Caco-2 (cell line): ENCODE measurements at regions not wholly inside any gene's neighbourhood (a gene's known extent, or its start where the extent isn't known, plus 50 kb on each side); places are given as distances from the start of the nearest gene placed in this dataset.

ENCODE experiments used
- BruUV-seq: library from RNA; stranded (reverse); fragments of 400-500 nt; replicated peaks from 2 replicates; lab custom pipeline; 2021; lab: Mats Ljungman, UMichigan
- CTCF ChIA-PET: fragments of 300-600 bp; sonication (Branson Sonifier 250); formaldehyde crosslinking; loops from one replicate; lab custom pipeline; 2022; ENCODE audit warnings: antibody characterized with exemption; lab: Charles Lee
- POLR2A ChIA-PET: fragments of 300-600 bp; sonication (Branson Sonifier 250); formaldehyde crosslinking; loops from one replicate; lab custom pipeline; 2022; ENCODE audit warnings: antibody characterized with exemption; lab: Charles Lee
- DNase-seq, 2 experiments: peaks; one replicate each; pipeline versions ENCODE4 v3.0.0 to v3.0.0-alpha.2; 2020 to 2022
- H3K27me3 ChIP-seq: replicated peaks from 2 replicates; pipeline ENCODE4 v1.6.0; 2011; ENCODE audit warnings: low read length; ENCODE audit not compliant: control insufficient read depth, insufficient read depth
- H3K36me3 ChIP-seq: 2 replicates; pipeline ENCODE4 v1.5.1; 2011; ENCODE audit warnings: low read length; ENCODE audit not compliant: control insufficient read depth, insufficient read depth
- H3K4me1 ChIP-seq: fragments of 250-450 bp; sonication (Bioruptor Pico); 2 replicates; pipeline ENCODE4 v1.5.1; 2020; ENCODE audit warnings: mild to moderate bottlenecking
- H3K4me3 ChIP-seq: 2 replicates; pipeline ENCODE4 v1.5.1; 2011; ENCODE audit warnings: low read depth, mild to moderate bottlenecking, control low read depth, low read length
- H3K9me3 ChIP-seq: fragments of 250-450 bp; sonication (Bioruptor Pico); 2 replicates; pipeline ENCODE4 v1.5.1; 2020; ENCODE audit warnings: mild to moderate bottlenecking, moderate library complexity
- H3K27ac Mint-ChIP-seq: one replicate; pipeline ENCODE4 v1.8.0; 2022; ENCODE audit warnings: mixed read lengths; ENCODE audit not compliant: unreplicated experiment
- H3K27me3 Mint-ChIP-seq: one replicate; pipeline ENCODE4 v1.8.0; 2022; ENCODE audit warnings: mixed read lengths; ENCODE audit not compliant: insufficient read depth, unreplicated experiment
- H3K36me3 Mint-ChIP-seq: one replicate; pipeline ENCODE4 v1.8.0; 2022; ENCODE audit warnings: mild to moderate bottlenecking, mixed read lengths; ENCODE audit not compliant: insufficient read depth, unreplicated experiment
- H3K4me1 Mint-ChIP-seq: one replicate; pipeline ENCODE4 v1.8.0; 2022; ENCODE audit warnings: low read depth, mixed read lengths; ENCODE audit not compliant: unreplicated experiment
- H3K4me3 Mint-ChIP-seq: one replicate; pipeline ENCODE4 v1.8.0; 2022; ENCODE audit warnings: mild to moderate bottlenecking, moderate library complexity, mixed read lengths; ENCODE audit not compliant: unreplicated experiment
- H3K9me3 Mint-ChIP-seq: one replicate; pipeline ENCODE4 v1.8.0; 2022; ENCODE audit warnings: mixed read lengths; ENCODE audit not compliant: unreplicated experiment
- intact Hi-C: fragments of 100-400 bp; cut with micrococcal nuclease; formaldehyde crosslinking; loops from one replicate; pipeline ENCODE4 v1.10.0; 2022; ENCODE audit not compliant: unreplicated experiment
- TF ChIP-seq, protein P1 (sequence below), 2 experiments: fragments of 200-600 bp in 1 of 2; IDR thresholded peaks; 1 replicate in 1 of 2; 2 replicates in 1 of 2; pipeline versions ENCODE4 v1.5.1 to v1.8.0; 2011 to 2022; ENCODE audit warnings: antibody characterized with exemption in 1 of 2, control low read depth in 1 of 2, inconsistent platforms in 1 of 2, low read depth in 1 of 2, low read length in 1 of 2, mild to moderate bottlenecking in 1 of 2, moderate library complexity in 1 of 2; ENCODE audit not compliant: insufficient read depth in 1 of 2, severe bottlenecking in 1 of 2, unreplicated experiment in 1 of 2

GRCh38 chr4:176583278-176583677, 209.4 kb downstream of the VEGFC start:
- TF ChIP-seq, protein P1, sequence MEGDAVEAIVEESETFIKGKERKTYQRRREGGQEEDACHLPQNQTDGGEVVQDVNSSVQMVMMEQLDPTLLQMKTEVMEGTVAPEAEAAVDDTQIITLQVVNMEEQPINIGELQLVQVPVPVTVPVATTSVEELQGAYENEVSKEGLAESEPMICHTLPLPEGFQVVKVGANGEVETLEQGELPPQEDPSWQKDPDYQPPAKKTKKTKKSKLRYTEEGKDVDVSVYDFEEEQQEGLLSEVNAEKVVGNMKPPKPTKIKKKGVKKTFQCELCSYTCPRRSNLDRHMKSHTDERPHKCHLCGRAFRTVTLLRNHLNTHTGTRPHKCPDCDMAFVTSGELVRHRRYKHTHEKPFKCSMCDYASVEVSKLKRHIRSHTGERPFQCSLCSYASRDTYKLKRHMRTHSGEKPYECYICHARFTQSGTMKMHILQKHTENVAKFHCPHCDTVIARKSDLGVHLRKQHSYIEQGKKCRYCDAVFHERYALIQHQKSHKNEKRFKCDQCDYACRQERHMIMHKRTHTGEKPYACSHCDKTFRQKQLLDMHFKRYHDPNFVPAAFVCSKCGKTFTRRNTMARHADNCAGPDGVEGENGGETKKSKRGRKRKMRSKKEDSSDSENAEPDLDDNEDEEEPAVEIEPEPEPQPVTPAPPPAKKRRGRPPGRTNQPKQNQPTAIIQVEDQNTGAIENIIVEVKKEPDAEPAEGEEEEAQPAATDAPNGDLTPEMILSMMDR (IDR thresholded peaks at IDR 0.05; ENCODE audit: insufficient read depth in 1 of 2, low read depth in 1 of 2, low read length in 1 of 2, severe bottlenecking in 1 of 2, unreplicated experiment in 1 of 2): no peak
- POLR2A ChIA-PET: no interaction called here

GRCh38 chr4:176584031-176584606, 208.6 kb downstream of the VEGFC start:
- Histone ChIP-seq H3K27me3 (no peaks in the 10 kb centered on the region), H3K9me3 (no peaks in the 10 kb centered on the region), H3K4me1 (no peaks in the 10 kb centered on the region), H3K36me3 (no peaks in the 10 kb centered on the region), H3K4me3 (no peak overlapping the region)
- ChIA-PET CTCF (no interaction called here), POLR2A (no interaction called here)
- intact Hi-C loops: no loop called here
- TF ChIP-seq, protein P1 (IDR thresholded peaks at IDR 0.05; ENCODE audit: insufficient read depth in 1 of 2, low read depth in 1 of 2, low read length in 1 of 2, severe bottlenecking in 1 of 2, unreplicated experiment in 1 of 2): no peak
- H3K9me3 Mint-ChIP-seq: no peaks in the 10 kb centered on the region
- no peaks in the 10 kb centered on the region for H3K4me1 Mint-ChIP-seq
- DNase-seq: no peak
- no TSS peak for BruUV-seq
- no peak overlapping the region for H3K4me3 Mint-ChIP-seq
- no peaks in the 10 kb centered on the region for H3K36me3 Mint-ChIP-seq
- H3K27ac Mint-ChIP-seq: no peak overlapping the region
- peaks cover 7% of the 10 kb centered on the region for H3K27me3 Mint-ChIP-seq

More at GRCh38 chr4:176583278-176583677, 209.4 kb downstream of the VEGFC start:
- Histone ChIP-seq H3K27me3 (no peaks in the 10 kb centered on the region), H3K4me3 (no peak overlapping the region), H3K9me3 (no peaks in the 10 kb centered on the region), H3K4me1 (no peaks in the 10 kb centered on the region), H3K36me3 (no peaks in the 10 kb centered on the region)
- no peaks in the 10 kb centered on the region for H3K4me1 Mint-ChIP-seq
- no peaks in the 10 kb centered on the region for H3K9me3 Mint-ChIP-seq
- BruUV-seq: no TSS peak
- H3K4me3 Mint-ChIP-seq: no peak overlapping the region
- intact Hi-C loops: no loop called here
- H3K27me3 Mint-ChIP-seq: peaks cover 3% of the 10 kb centered on the region
- H3K27ac Mint-ChIP-seq: no peak overlapping the region
- H3K36me3 Mint-ChIP-seq: no peaks in the 10 kb centered on the region
- CTCF ChIA-PET: no interaction called here
- DNase-seq: no peak

DNA sequence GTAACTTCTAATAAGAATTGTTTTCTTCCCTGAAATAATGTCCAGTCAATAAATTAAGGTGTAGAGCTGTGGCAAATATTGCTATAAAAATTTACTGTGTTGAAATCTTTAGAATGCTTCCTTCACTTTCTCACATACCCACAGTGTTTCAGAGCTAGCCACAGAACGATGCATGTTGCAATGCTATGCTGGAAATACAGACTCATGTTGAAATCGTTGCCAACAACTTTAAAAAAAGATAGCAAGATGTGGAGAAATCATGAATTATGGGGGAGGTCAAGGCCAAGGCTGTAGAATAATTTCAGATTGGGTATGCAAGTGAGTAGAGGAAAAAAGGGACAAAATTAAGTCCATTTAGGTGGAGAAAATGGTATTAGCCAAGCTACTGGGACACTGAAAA, 204.8 kb downstream of the VEGFC start:
- no peak overlapping the region for H3K4me3 ChIP-seq
- ChIA-PET POLR2A (no interaction called here), CTCF (no interaction called here)
- no peaks in the 10 kb centered on the region for H3K4me1 ChIP-seq
- no peak for DNase-seq
- Mint-ChIP-seq H3K27ac (no peak overlapping the region), H3K4me3 (no peak overlapping the region), H3K9me3 (no peaks in the 10 kb centered on the region), H3K27me3 (peaks cover 4% of the 10 kb centered on the region), H3K36me3 (no peaks in the 10 kb centered on the region), H3K4me1 (no peaks in the 10 kb centered on the region)
- TF ChIP-seq, protein P1 (IDR thresholded peaks at IDR 0.05; ENCODE audit: insufficient read depth in 1 of 2, low read depth in 1 of 2, low read length in 1 of 2, severe bottlenecking in 1 of 2, unreplicated experiment in 1 of 2): no peak
- no peaks in the 10 kb centered on the region for H3K9me3 ChIP-seq
- intact Hi-C loops: no loop called here
- H3K36me3 ChIP-seq: no peaks in the 10 kb centered on the region
- BruUV-seq: no TSS peak
- no peaks in the 10 kb centered on the region for H3K27me3 ChIP-seq
